Fibroblast of lung (primary cell): ENCODE measurements at regions not wholly inside any gene's neighbourhood (a gene's known extent, or its start where the extent isn't known, plus 50 kb on each side); places are given as distances from the start of the nearest gene placed in this dataset.

Source experiments
- EZH2 ChIP-seq: IDR thresholded peaks from 2 replicates; pipeline ENCODE4 v1.5.1; 2012; ENCODE audit warnings: low read length, control low read depth, mild to moderate bottlenecking; ENCODE audit errors: missing control alignments
- TF ChIP-seq, protein P1 (sequence below), 2 donors: IDR thresholded peaks in 1 of 2; conservative IDR thresholded peaks in 1 of 2; 1 replicate in 1 of 2; 2 replicates in 1 of 2; pipeline ENCODE4 v1.5.1; 2011 to 2012; ENCODE audit warnings: low read length in 2 of 2, control low read depth in 1 of 2, inconsistent platforms in 1 of 2, low read depth in 1 of 2, mild to moderate bottlenecking in 1 of 2

DNA sequence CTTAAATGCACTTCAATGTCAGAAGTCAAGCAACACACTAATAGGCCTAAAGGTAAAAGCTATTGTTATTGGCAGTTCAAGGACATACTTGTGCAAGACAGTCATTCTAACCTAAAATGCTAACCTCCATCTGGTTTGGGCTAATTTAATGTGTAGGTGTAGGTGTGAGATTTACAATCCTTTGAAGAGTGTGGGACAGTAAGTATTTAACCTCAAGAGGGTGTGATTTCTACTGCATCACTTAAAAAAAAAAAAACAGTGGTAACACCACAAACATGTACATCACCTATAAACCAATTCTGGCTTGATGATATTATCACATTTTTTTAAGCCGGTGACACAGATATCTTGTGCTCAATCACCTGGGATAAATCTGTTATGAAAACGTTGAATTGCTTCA lies 127.5 kb upstream of the MEF2C start:
- TF ChIP-seq, protein P1, sequence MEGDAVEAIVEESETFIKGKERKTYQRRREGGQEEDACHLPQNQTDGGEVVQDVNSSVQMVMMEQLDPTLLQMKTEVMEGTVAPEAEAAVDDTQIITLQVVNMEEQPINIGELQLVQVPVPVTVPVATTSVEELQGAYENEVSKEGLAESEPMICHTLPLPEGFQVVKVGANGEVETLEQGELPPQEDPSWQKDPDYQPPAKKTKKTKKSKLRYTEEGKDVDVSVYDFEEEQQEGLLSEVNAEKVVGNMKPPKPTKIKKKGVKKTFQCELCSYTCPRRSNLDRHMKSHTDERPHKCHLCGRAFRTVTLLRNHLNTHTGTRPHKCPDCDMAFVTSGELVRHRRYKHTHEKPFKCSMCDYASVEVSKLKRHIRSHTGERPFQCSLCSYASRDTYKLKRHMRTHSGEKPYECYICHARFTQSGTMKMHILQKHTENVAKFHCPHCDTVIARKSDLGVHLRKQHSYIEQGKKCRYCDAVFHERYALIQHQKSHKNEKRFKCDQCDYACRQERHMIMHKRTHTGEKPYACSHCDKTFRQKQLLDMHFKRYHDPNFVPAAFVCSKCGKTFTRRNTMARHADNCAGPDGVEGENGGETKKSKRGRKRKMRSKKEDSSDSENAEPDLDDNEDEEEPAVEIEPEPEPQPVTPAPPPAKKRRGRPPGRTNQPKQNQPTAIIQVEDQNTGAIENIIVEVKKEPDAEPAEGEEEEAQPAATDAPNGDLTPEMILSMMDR (conservative IDR thresholded peaks at IDR 0.05 in 1 of 2, IDR thresholded peaks at IDR 0.05 in 1 of 2; ENCODE audit: low read depth in 1 of 2, low read length in 2 of 2) = no peak
- no peak for TF ChIP-seq EZH2
